ENCODE measurements at regions not wholly inside any gene's neighbourhood (a gene's known extent, or its start where the extent isn't known, plus 50 kb on each side); places are given as distances from the start of the nearest gene placed in this dataset.

DNA sequence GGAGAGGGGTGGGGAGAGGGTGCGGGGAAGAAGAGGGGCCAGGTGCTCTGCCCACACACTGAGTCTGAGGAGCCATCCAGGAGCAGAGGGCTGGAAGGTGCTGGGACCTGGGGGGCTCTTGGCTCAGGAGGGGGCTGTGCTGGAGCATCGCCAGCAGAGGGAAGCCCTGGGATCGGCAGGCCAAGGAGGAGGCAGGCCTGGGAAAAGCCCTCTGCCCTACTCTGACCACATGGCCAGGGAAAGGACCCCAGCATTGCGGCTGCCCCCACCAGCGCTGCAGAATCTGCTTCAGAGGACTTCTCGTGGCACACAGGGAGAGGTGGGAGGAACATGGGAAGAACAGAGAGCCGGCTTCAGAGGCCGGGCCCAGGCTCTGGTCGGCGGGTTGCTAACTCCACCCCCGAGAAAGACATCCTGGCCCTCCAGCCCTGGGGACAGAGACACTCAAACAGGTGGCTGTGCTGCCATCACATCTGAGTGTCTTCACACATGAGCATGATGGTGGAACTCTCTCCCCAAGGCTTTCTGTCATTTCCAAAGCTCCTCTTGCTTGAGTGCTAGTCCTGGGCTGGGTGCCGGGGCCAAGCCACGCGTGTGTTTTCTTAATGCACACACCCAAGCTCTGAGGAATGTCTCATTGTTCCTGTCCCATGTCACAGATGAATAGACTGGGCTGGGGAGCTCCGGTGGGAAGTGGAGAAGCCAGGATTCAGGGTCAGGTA is 1378.0 kb downstream of the BRD1 start:
- DNase-seq: no peak

- no peak for DNase-seq
Measured at GRCh38 chr22:48448821-48449220, 1378.9 kb downstream of the BRD1 start.

- no peak for DNase-seq
Measured at GRCh38 chr22:48445113-48445827, 1382.4 kb downstream of the BRD1 start.

DNA sequence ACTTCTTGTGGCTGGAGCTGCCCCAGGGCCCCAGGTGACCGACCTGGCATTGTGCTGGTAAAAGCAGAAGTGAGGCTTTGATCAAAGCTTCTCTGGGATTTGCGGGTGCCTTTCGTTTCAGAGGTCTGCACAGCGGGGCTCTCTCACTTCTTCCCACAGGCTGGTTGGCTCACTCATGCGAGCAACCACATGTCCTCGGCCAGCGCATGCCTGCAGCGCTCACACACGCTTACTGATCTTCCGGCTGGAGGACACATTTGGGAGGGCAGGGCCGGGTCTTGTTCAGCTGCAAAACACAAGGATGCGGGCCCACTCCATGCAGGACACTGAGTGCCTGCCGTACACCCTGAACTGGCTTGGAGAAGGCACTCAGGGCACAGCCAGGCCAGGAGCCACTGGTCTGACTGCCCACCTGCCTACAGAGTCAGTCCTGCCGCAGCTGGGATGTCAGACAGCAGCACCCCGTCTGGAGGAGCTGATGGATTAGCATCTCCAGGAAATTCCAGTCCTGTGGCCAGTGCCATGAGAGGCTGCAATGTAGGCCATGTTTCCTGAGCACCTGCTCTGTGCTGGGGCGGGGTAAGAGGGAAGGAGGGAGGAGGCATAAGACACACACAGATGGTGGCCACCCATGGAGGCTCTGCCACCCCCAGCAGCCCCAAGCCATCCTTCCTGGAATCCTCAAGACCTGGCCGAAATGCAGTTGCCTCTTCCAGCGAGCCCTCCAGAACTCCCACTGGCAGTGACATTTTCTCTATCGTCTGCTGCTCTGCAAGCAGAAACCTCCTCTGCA is 1383.2 kb downstream of the BRD1 start:
- DNase-seq: no peak

GRCh38 chr22:48443680-48444079 is 1384.0 kb downstream of the BRD1 start:
- no peak for DNase-seq

DNA sequence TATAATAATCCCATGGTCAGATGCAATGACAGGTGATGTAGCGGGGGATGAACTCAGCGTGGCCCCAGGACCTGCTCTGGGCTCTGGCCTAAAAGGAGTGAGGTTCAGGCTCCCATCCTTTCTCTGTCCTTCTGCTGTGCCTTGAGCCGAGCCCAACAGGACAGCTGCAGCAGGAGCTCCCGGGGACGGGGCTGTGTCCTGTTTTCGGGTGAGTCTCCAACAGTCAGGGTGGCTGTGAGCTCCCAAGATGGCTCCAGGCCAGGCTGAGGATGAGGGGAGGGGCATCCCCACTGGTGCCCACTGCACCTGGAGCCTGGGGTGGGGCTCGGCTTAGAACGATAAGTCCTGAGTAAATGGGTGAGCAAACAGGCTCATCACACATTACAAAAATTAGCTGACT is 1385.0 kb downstream of the BRD1 start:
- DNase-seq: no peak

DNA sequence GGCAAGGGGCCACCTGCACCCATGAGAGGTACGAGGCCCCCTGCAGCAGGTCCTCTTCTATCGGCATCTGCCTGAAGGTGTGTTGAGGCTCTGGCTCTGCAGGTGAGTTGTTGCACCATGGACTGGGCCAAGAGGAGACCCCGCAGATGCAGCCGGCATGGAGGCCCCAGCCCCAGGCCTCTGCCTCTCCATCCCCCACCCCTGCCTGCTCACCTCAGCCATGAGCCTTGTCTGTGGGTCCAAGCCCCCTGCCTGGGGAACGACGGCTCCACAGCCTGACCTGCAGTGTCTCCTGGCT is 1386.2 kb downstream of the BRD1 start:
- DNase-seq: no peak

DNA sequence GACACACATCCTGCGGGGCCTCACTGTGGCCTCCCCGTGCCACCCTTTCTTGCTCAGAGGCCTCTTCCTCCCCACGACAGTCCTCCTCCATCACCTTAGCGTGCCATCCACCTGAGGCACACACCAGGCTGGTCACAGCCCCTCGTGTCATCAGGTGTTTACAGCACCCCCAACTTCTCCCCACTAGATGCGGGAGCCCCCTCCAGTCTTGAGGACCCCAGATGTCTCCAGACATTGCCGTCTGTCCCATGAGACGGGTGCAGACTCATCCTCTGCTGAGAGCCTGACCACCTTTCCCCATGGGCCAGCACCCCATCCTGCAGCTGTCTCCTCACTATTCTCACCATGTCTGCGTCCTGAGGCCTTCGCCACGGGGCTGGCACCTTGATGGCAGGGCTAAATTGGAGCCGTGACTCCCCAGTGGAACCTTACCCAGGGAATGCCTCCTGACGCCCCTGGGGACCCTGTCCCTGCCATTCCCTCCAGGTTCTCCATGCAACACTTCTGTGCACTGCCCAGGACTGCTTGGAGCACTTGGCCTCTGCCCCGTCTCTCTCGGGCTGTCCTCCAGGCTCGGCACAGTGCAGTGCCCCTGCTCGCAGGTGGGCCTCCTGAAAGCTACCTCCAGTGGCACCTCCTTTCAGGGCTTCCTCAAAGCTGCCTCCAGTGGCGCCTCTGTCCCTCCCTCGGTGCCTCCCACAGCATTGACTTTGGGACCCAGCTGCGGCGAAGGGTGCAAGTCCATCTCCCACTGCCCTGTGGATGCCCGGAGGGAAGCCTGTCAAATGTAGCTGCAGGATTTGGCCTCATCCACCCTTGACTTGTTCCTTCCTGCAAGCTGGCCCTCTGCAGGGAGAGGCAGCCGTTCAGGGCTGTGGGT is 1386.8 kb downstream of the BRD1 start:
- no peak for DNase-seq

- no peak for DNase-seq
Measured at GRCh38 chr22:48440176-48440575, 1387.5 kb downstream of the BRD1 start.

GRCh38 chr22:48439560-48440135 is 1388.0 kb downstream of the BRD1 start:
- no peak for DNase-seq

- DNase-seq: no peak
Measured at GRCh38 chr22:48438800-48439559, 1388.7 kb downstream of the BRD1 start.

- no peak for DNase-seq
Measured at GRCh38 chr22:48438096-48438495, 1389.6 kb downstream of the BRD1 start.

GRCh38 chr22:48436201-48436931 is 1391.3 kb downstream of the BRD1 start:
- no peak for DNase-seq

GRCh38 chr22:48434868-48435250 is 1392.8 kb downstream of the BRD1 start:
- no peak for DNase-seq

DNA sequence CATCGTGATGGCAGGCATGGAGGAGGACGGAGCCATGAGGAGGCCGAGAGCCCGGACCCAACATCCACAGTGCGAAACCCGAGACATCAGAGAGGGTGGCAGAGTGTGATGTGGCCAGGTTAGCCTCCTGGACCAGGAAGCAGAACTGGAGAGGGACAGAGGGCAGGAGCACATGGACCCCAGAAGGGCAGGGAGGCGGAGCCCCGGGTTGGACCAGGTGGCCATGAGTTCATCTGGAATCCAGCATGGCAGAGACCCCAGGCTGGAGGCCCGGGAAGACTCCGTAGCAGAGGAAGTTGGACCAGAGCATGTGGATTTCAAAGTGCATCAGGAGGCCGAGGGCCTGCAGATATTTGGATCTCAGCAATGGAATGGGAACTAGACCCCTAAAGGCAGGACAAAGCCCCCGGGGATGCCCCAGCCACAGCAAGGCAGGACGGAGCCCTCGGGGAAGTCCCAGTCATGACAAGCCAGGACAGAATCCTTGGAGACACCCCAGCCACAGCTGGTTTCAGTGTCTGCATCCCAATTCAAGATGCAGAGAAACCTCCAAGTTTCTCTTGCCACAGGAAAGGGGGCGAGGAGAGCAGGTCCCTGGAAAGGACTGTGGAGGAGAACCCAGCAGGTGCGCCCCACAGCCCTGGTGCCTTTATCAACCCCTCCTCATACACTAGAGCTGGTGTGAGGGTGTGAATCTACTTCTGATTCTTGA is 1393.4 kb downstream of the BRD1 start:
- DNase-seq: no peak

DNA sequence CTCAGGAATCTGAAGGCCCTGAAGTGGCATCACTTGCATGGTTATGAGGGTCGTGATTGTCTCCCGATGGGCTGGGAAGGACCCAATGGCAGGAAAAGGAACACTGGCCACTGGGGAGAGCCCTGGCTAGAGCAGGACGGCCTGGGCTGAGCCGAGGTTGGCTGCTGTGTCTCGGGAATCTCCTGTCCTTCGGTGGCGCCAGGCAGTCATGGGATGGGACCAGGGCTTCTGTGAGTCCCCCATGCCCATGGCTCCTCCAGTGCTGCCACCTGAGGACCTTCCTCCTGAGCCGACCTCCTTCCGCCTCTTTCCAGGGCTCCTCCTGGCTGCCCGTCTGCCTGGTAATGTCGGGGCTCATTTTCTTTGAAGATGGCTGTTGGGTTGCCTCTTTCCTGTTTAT is 1394.0 kb downstream of the BRD1 start:
- DNase-seq: no peak

DNA sequence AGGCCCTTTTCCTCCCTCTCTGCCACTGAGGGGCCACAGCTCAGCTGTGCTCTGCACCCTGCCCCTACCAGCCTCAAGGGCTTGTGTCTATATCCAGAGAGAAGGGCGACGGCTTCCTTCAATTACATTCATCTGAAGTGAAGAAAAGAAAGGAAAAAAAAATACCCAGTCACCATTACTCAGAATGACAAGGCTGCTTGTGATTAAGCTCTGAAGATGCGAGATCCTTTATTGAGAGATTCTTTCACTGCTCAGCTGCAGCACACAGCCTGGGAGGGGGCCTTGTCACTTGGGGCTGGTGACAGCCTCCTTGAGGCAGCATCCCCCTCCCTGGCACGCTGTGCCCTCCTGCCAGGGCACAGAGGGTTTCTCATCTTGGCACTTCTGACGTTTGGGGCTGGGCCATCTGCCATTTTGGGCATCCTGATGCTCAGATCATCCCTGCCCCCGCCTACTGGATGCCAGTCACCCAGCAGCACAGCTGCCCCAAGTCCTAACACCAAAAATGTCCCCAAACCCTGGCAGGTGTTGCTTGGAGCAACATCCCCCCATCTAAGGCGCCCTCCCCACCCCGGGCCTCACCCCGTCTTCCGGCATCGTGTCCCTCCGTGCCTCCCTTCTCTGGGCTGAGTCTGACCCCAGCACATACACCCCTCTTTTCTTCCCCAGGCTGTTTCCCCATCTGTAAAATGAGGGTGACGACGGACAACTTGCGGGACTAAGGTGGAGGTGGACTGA is 1394.7 kb downstream of the BRD1 start:
- no peak for DNase-seq

DNA sequence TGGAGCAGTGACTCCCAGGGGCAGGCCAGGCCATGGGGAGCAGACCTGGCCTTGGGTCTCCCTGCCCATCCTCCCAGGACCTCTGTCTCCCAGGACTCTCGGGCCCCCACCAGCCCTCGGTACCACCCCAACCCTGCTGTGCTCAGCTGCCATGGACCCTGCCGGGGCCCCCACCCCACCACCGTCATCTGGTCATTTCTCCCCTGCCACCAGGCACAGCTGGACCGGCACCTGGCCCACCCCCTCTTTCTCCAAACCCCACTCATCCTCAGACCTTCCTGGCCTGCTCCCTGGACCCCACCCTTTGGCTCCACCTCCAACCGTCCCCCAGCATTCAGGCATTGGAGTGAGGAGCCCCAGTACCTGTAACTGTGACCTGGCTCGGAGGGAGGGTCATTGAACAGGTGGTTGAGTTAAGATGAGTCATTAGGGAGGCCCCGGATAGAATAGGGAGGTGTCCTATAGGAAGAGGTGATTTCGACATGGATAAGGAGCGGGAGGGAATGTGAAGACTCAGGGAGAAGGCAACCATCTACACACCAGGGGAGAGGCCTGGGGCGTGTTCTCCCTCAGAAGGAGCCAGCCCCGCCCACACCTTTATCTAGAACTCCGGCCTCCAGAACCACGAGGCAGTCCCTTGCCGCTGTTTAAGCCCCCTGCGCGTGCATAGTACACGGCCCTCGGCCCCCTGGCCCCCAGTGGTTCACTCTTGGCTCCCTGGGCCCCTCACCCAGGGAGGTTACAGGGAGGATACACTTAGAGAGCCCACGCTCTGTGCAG is 1395.9 kb downstream of the BRD1 start:
- DNase-seq: no peak

DNA sequence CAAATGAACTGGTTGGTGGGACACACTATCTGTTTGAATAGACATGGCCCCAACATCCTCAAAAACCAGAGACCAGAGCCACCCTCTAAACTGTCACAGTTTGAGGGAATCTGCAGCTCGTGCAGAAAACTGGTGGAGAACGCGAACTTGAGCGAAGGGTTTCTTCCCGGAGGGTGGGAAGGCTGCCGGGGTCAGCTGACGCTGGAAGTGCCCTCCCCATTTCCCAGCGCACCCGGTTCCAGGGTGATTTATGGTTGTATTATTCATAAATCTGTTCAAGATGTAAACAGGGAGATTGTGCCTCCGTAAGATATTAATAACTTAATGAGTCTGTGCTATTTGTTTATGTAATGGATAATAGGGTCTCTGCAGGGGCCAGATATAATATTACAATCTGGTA is 1396.7 kb downstream of the BRD1 start:
- no peak for DNase-seq
